GM04503 (cell line): ENCODE measurements at regions not wholly inside any gene's neighbourhood (a gene's known extent, or its start where the extent isn't known, plus 50 kb on each side); places are given as distances from the start of the nearest gene placed in this dataset.

Experiments
- DNase-seq: peaks from one replicate; pipeline ENCODE4 v3.0.0-alpha.2; 2012; ENCODE audit warnings: low read depth

- no peak for DNase-seq
These were observed 351.9 kb downstream of the ENC1 start for GRCh38 chr5:74288448-74289108.

DNA sequence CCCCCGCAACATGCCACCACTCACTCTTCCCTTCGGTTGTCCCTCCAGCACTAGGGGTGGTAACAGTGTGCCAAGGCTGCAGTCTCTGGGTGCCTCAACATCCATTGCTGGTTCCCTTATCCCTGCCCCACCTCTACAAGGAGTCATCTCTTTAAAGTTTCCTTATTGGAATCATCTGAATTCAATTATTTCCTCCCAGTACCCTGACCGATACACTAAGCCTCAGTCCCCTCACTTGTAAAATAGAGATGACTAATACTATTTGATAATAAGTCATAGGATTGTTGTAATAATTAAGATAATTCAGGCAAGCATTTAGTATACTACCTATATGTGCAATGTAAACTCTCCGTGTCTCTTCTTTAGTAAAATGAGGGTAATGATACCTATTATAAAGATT is 352.5 kb downstream of the ENC1 start:
- no peak for DNase-seq

DNA sequence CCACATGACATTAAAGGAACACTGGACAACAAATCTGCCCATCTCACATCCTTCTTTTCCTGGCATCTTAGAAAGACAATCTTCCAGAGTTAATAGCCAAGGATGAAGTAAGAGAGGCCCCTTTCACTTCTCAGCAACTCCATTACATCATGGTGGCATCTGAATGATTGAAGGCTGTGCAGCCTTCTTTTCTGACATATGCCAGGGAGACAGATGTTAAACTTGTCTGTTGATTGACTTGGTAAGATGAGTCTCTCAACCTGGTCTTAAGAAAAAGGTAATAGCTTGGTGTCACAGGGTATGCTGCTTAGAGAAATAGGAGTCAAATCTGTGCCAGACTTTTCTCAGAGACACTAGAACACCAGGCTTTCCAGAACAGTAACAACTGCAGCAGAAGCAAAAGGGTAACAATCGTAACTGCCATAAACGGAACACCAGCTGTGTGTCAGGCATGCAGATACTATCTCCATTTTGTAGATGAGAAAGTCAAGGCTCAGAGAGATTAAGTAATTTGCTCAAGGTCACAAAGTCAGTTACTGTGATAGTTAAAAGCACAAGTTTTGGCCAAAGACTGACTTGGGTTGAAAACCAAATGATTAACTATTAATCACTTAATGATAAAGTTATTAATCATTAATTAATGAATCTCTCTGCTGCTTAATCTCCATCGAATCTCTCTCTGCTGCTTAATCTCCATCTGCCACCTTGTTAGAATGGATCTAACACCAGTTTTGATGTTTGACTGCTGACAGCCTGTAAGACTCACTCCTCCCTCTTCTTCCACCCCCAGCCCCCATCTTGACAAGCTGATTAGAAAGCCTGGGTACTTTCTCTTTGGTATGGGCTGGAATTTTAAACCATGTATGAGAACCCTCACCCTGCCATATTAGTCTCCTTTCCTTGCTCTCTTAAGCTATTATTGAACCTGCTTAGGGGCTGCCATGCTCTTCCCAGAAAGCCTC is 353.5 kb downstream of the ENC1 start:
- no peak for DNase-seq

GRCh38 chr5:74285675-74286280 is 354.8 kb downstream of the ENC1 start:
- DNase-seq = no peak

- DNase-seq = no peak
These were observed 358.0 kb downstream of the ENC1 start for GRCh38 chr5:74282490-74282889.

DNA sequence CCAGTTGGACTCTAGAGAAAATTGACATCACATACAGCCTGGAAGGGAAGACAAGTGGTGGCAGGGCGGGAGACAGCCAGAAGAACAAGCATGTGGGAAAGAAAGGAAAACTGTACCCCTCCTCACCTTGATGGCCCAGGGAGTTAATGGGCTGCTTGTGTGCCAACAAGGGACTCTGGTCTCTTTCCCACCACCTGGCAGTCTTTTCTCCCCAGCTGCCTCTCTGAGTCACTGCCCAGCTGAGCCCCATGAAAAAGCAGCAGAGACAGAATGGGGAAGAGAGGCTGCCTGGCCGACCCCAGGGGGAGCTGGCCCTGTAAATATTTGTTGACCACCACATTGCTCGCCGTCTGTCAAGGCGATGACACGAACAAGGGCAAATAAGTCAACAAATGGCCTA is 359.4 kb downstream of the ENC1 start:
- DNase-seq = no peak

DNA sequence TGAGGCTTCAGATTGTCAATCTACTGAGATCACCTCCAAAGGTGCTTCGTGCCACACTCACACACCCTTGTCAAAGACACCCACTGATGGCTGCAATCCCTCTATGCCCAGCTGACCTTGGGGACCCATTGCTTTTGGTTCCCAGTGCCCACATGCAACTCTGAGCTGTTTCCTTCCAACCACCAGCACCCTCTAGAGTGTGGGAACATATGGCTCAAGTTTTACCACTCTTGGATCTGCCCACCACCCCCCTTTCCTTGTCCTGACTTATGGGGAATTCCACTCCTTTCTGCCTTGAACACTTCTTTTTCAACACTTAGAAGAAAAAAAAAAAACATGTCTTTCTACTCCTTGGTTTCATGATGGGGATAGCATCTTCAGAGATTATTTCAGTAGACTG is 360.2 kb downstream of the ENC1 start:
- DNase-seq = no peak

- no peak for DNase-seq
These were observed 361.3 kb downstream of the ENC1 start for GRCh38 chr5:74279244-74279643.

DNA sequence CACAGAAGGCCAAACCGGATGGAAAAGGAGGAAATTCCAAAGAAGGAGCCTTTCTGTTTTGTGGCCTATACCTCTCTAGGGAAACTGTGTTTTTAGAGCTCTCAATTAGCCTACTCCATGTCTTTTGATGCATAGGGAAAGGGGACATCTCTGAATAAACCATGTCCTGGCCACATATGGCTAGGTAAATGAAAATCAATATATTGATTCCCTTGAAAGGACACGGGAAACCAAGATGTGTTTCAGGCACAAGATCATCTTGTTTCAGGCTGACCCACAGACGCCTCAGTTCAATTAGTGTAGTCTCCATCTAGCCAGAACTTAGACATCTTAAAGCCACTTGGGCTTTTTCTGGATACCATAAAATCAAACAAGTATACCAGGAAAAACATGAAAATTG is 363.1 kb downstream of the ENC1 start:
- DNase-seq = no peak

DNA sequence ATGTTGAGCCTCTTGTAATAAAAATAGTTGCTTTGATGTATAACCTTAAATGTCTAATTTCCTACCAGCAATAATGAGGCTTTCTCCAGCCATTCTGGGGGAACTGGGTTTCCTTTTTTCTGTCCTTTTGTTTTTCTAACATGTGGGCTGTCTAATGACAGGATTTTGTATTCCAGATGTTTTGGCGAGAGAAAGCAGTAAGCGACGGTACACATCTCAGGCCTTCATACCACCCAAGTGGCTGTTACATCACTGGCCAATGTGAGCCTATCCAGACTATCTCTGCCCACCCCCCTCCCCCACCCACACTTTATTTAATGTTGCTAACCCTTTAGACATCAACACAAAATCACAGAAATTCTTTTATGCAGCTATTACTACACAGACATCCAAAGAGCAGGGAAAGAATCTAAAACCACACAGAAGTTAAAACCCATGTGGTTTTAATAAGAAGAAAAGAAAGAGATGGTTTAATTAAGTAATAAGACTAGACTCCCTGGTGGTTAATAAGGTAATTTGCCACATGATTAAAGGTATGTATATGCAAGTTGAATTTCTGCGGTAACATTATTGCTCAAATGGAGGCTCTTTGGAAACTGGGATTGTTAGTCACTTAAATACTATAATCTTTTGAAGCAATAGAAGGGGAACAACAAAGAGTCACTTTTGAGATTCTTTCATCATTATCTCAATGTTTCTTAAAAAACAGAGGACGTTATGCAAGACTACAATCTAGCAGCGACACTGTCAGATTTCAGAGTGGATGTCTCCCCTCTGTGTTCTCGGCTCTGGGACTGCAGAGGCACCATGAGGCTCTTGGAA is 365.1 kb downstream of the ENC1 start:
- DNase-seq = peak; percentile 78

DNA sequence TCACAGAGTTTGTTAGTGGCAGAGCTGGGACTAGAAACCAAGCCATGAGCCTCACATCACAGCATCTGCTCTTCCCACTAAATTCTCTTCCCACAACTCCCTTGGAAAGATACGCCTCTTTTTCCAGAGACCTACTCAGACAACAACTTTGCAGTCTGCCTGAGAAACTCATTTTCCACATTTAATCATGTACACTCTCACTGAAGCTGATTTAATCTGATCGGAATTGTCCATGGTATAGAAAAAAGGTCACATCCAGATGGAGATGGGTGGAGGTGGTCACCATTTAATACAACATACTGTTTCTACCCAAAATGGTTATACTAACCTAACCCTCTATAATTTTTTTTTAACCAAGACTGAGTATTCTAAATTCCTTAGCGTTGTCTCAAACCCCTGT is 366.2 kb downstream of the ENC1 start:
- DNase-seq = no peak

DNA sequence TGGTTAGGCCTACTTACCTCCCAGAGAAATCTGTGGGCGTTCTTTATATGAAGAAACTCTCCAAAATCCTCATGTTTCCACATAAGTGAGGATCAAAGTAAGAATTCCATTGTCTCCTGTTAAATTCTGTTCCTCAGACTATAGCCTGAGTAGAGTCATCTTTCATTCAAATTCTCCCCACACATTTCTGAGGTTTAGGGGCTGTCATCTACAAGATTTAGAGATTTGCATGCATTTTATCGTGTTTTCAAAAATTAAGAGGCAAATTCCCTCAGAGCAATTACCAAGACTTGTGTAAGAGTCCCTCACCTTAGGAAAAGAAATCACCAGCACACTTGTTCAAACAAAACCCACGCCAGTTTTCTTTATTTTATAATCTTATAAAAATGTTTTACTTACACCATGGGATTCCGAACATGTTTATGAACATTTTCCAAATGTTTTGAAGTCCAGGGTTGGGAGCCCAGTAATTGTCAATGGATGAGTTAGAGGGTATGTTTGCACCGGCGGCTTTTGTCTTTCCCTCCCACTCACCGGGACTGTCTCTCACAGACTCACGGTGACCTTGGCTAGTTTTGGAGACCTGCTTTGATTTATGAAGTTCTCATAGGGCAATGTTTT is 367.6 kb downstream of the ENC1 start:
- DNase-seq = no peak

DNA sequence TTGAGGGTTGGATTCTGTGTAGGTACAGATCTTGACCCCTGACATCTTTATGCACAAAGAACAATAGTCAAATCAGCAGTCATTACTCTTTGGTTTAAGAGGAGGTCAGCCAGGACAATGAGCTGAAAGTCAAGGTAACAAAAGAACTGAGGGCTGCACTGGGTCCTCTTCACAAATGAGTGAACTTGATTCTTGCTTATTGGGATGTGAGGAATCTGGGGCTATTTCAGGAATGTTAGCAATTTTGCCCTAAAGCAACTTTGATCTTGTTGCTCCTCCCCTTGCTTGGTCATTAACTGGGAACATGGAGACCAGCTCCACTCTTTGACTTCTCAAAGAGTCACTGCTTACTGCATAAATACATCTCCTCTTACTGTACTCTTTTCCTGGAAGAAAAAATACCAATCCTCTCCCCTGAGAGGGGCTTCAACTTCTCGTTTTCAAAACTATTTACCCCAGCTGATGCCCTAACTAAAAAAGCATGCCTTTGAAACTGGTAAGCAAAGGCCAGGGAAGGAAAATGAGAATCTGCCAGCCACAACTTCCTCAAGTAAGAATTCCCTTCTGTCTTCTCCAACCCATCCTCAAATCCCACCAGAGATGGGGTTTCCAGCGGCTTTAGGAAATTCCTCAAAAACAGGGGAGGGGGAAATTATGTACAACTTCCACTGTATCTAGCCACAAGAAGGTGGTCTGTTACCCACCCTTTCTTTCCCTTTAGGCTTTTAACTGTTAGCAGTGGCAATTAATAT is 368.3 kb downstream of the ENC1 start:
- DNase-seq = peak; percentile 42

DNA sequence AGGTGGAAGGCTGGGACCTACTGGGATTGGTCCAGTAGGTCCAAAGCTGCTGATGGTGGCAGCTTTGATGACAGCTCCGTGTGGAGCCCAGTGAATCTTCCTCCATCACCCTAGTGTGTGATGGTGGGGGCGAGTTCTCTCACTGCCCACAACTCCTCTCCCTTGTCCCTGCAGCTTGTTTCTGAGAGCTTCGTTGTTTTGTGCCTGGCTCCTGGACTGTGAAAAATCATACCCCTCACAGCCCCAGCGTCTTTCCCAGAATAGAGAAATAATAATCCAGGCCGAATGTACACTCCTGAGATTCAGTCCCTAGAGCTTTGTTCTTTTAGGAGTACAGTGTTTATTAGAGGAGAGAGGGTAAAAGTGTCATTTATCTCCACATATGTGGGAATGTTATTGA is 372.2 kb downstream of the ENC1 start:
- no peak for DNase-seq

DNA sequence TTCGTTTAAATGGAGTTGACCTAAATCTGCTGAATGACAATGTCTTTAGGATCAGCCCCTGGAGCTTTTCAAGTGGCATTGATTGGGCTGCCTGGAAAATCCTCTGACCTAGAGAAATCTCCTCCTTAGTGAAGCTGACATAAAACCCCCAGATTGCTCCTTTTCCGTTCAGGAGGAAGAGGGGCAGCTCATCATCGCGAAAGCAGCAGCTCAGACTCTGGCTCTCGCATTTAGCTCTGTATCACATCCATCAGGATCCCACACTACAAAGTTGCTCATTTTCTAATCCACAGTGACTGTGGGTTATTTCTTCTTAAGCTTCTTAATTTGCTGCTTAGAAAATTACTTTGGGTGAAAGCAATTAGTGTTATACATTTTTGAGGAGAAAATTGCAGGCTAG is 373.7 kb downstream of the ENC1 start:
- no peak for DNase-seq

DNA sequence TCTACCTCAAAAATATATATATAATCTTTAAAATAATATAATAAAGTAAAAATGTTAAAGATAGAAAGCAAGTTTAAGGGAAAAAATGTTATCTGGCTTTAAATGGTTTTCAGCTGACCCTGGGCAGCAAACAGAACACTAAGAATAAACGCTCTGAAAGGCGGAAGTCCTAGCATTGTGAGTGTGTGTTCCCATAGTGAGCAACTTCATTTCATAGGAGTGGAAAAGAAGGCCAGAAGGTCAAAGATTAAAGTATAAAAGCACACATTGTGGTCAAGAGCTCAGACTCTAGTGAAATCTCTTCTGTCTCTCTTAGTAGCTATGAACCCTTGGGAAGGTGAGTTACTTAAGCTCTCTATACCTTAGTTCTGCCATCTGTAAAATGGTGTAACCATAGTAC is 374.4 kb downstream of the ENC1 start:
- no peak for DNase-seq

- no peak for DNase-seq
These were observed 377.9 kb downstream of the ENC1 start for GRCh38 chr5:74262544-74263207.

- DNase-seq = no peak
These were observed 378.7 kb downstream of the ENC1 start for GRCh38 chr5:74261866-74262265.

DNA sequence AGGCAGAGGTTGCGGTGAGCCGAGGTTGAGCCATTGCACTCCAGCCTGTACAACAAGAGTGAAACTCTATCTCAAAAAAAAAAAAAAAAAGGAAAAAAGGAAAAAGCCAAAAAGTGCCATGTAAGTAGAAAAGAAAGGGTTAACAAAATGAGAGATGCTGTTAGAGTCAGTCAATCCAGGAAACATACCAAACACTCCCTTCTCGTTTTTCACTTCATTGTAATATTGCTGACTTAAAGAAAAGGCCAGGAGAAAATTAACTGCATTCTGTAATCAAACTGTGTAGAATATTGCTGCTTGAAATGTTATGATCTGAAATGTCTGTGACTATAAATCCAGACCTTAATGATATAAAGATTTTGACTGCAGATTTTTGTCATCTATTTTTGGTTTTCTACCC is 379.1 kb downstream of the ENC1 start:
- no peak for DNase-seq

- no peak for DNase-seq
These were observed 381.0 kb downstream of the ENC1 start for GRCh38 chr5:74259572-74259971.

GRCh38 chr5:74258314-74258665 is 382.2 kb downstream of the ENC1 start:
- no peak for DNase-seq
